Non-pigmented ciliary epithelial cell (primary cell): ENCODE measurements at regions not wholly inside any gene's neighbourhood (a gene's known extent, or its start where the extent isn't known, plus 50 kb on each side); places are given as distances from the start of the nearest gene placed in this dataset.
"Not testable (repeated sequence)": the region's sequence is repeated elsewhere in the genome, so short reads cannot be mapped to it uniquely, and the experiment has no call there.

Experiments
- DNase-seq: peaks from one replicate; pipeline ENCODE4 v3.0.0-alpha.2; 2010; ENCODE audit warnings: low read depth

DNA sequence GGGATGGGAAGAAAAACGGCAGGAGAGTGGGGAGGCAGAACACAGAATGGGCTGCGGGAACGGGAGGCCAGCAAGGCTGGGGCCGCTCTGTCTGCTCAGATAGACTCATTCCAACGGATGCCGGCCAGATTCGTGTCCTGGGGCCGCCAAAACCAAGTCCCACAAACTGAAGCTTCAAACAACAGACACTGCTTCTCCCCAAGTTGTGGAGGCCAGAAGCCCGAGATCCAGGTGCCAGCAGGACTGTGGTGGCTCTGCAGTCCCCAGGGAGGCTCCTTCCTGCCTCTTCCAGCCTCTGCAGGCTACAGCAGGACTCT is 100.6 kb downstream of the ADRA2C start:
- DNase-seq: no peak

DNA sequence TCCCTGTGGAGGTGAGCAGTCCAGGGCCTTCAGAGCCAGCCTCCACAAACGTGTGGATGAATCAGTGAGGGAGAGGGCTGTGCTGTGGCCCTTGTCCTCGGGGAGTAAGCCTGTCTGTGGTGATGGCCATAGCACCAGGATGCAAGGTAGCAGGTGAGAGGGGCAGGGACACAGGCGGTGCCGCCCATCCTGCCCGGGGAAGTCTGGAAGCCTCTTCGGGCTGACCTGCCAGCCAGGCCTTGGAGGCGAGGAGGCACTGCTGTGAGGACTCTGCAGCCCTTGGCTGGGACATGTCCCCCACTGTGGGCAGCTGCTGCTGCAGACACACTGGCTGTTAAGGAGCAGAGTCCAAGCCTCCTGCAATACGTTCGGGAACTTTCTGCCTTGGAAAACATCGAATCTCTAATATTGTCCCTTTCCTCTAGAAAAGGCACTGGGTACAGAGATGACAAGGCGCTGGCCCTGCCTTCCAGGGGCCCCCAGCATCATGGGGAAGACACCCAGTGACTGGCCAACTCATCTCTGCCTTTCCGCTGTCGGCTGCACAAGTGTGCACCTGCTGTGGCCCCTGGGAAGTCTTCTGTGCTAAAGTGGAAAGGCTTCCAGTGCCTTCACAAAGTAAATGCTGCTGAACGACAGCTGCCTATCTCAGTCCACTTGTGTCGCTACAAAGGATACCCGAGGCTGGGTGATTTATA is 101.4 kb downstream of the ADRA2C start:
- no peak for DNase-seq

DNA sequence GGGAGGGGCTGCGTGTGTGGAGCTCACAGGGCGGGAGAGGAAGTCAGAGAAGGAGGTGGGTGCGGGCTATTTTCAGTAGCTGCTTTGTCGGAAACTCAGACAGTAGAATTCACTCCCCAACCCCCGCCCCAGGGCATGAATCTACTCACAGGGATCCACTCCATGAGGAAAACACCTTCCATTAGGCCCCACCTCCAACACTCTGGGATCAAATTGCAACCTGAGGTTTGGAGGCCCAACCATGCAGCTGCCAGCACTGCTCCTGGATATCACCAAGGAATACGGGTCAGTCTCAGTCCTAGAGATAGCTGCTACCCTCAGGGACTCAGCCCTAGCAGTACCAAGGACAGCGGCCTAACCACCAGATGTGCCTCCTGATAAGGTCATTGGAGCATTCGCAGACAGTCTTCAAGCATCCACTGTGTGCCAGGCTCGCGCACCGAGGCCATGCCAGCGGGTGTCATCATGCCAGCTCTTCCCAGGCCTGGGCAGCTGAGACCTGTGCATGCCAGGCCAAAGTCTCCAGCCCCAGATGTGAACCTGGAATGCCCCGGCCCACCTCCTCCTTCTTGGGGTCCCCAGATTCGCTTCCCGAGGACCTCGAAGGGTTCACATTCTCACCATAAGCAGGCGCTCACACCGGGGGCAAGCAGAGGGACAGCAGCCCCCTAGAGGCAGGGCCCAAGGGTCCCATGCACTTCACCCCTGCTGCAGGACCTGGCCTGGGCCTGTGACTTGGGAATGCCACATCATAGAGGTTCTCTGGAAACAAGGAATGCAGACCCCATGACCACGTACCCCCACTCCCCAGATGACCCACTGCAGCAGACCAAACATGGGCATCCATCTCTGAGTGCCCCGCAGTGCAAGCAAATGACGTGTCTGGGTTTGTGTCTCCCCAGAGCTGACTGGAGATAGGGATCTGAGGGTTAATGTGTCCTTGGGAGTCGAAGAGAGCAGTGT is 102.3 kb downstream of the ADRA2C start:
- DNase-seq: no peak

DNA sequence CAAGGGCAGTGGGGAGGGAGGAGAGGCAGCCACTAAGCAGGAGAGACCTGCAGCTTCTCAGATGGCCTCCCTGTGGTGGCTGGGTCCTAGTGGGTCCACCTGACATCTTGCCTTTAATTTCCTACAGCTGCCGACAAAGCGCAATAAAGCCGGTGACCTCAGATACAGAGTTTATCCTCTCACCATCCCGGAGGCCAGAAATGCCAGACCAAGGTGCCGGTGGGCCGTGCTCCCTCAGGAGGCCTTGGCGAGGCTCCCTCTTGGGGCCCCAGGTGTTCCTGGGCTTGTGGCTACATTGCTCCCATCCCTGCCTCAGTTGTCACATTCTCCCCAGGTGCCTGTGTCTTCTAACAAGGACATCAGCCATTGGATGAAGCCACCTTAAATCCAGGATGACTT is 103.0 kb downstream of the ADRA2C start:
- DNase-seq: no peak

DNA sequence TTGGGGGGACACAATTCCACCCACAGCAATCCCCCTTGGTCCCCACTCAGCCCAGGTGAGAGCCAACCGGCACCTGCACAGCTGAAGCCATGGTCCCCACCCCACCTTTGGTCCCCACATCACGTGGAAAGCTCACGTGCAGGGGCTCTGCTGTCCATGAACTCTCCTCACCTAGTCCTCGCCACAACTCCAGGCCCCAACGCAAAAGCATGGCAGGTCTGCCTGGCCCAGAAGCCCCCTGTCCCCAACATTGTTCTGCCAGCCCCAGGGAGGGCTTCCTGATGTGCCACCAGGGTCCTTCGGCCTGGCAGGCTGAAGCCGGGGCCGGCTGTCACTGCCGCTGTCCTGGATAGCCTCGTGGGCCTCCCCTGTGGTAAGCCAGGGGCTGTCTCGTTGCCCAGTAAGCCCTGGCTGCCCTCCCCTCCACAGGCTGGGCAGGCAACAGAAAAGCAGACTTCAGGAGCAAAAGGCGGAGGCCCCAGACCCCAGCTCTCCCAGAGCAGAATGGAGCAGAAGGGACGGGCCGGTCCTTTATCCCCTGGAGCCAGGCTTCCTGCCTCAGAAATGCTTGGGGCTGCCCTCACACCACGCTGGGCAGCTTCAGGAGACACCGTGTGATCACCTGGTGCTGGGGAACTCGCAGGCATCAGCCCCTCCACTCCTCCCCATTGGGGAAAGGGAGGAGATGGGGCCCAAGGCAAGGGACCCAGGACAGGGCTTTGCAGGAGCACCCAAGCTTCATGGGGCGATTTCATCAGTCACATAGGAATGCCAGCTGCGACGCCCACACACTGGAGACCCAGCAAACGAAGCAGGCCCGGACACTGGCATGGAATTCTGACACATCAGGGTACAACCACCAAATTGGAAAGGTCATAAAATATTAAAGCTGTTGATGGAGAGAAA is 103.7 kb downstream of the ADRA2C start:
- no peak for DNase-seq

DNA sequence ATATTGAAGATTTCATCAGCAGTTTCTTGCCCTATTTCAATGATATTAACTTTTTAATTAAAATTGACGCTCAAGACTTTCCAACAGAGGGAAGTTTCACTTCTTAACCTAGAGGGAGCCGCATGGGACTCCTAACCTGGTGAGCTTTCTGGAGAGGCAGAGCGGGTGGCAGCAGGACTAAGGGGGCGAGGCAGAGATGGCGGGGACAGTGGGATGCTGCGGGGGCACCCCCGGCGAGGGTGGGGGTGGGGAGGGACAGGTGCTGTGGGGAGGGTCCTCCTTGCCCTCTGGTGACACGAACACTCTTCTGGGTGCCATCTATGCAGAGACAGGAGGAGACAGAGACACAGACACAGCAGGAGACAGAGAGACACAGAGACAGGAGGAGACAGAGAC is 104.4 kb downstream of the ADRA2C start:
- no peak for DNase-seq

DNA sequence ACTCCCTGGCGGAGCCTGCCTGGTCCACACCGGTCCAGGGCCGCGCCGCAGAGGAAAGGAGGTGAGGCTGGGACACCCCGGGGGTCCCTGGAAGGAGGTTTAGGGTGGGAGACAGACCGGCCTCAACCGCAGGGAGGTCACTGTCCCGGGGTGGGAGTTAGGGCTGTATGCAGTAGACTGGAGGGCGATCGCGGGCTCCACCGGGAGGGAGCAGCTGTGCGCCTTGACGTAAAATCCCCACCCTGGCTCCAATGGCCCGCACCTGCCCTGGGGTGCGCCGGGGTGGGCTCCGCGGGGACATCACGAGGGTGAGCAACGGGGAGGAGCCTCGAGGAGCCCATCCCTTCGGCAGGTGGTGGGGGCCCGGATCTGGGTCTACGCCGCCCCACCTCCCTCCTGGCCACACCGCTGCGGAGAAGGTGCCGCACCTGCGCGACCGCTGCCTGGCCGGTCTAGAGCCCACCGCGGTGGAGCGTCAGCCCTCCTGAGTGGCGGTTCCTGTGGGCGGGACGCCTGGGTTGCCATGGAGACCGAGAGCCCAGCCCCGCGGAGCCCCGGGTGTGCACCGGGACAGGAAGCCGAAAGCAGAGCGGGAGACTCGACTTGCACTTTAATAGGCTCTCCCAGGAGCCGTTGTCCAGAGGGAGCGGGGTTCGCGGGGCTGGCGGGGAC is 105.1 kb downstream of the ADRA2C start:
- DNase-seq: no peak

DNA sequence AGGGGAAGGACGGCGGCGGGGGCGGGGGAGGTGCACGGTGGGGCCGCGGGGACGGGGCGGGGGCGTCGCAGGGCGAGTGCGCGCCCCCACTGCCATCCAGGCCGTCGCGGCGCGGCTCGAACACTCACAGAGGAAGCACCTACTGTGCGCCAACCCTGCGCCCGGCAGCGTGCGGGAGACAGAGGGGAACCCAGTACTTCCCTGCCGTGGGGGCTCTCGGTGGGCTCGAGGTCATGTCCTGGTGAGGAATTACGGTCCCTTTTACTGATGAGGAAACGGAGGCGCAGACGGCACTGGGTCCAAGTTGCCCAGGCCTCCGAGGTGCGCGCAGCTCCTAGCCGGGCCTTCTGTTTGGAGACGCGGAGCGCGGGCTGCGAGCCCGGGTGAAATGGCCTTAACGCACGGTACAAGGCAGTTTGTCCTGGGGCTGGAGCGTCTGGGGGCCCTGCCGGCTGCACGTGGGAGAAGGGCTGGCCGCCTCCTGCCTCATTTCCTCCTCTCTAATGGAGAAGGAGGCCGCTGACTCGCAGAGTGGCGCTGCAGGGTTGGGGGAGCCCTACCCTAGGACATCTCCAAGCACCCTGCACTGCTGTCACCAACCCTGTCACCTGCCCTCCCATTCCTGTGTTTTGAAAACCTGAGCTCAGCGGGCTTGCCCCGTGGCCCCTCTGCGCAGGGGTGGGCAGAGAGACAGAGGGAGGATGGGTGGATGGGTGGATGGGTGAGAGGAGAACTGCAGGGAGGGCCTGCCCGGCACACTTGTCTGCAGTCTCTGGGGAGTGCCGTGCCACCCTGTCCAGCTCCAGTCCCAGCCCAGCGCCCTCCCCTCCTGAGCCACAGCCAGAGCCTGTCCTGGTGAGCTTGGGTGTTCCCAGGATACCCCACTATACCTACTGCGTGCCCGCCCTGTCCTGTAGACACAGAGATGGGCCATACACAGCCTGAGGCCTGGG is 106.0 kb downstream of the ADRA2C start:
- no peak for DNase-seq

DNA sequence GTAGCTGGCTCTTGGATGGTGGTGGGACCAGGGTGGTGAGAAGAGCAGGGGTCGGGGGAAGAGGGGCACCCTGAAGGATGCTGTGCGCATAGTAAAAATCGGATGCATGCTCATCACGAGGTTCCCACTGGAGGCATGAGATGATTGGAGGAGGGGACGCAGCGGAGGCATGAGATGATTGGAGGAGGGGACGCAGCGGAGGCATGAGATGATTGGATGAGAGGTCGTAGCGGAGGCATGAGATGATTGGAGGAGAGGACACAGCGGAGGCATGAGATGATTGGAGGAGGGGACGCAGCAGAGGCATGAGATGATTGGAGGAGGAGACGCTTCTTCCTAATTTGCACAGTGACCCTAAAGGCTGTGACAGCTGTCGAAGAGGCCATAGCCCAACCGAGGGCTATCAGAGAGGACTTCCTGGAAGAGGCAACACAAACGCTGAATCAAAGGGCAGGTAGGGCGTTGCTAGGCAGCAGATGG is 106.7 kb downstream of the ADRA2C start:
- DNase-seq: no peak

DNA sequence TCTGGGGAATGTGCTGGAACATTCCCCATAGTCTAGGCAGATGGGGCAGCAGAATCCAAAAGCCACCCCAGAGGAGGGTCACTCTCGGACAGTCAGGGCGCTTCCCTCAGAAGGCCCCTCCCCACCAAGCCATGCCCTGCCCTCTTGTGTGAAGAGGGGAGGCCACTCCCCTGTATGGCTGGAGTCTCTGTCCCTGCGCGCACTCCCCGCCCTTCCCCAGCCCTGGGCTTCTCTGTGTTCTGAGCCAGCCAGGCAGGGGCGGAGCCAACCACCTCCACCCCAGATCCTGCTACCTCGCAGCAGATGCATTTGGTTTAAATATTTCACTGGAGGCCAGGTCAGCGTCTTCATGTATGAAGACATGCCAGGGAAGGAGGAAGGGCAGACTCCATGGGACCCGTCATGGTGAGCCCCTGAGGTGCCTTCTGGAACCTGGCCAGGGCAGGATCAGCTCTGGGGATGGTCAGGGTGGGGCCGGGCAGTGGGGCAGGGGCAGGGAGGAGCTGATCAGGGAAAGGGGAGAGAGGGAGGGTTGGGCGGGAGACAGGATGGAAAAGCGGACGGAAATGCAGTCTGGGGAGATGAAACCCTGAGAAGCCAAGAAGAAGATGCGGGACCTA is 107.3 kb downstream of the ADRA2C start:
- no peak for DNase-seq

DNA sequence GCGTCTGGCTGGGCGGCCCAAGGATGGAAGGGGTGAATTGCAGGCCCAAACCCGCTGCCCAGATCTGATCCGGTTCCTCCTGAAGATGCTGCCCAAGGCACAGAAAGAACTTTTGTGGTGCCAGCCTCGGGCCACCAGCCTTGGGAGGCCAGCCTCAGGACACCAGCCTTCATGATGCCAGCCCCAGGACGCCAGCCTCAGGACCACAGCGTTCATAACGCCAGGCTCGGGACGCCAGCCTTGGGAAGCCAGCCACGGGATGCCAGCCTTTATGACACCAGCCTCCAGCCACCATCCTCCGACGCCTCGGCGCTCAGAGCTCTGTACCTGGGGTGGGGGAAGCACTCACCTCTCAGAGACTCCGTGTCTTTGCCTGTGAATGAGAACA is 107.8 kb downstream of the ADRA2C start:
- no peak for DNase-seq

DNA sequence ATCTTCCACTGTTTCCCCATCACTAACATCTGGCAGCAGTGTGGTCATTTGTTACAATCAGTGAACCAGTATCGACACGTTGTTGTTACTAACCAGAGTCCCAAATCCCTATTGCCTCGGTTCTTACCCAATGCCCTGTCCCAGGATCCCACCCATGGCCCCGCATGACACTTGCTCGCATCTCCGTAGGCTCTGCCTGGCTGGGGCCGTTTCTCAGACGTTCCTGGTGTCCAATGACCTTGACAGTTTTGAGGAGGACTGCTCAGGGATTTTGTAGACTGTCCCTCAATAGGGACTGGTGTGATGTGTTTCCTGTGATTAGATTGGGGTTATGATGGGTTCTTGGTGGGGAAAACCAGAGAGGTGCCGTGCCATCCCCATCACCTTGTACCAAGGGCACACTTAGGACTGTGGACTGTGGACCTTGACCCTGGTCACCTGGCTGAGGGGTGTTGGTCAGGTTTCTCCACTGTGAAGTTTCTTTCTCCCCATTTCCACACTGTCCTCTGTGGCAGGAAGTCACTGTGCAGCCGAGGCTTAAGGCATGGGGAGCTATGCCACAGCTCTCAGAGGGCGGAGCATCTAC is 108.4 kb downstream of the ADRA2C start:
- DNase-seq: no peak

DNA sequence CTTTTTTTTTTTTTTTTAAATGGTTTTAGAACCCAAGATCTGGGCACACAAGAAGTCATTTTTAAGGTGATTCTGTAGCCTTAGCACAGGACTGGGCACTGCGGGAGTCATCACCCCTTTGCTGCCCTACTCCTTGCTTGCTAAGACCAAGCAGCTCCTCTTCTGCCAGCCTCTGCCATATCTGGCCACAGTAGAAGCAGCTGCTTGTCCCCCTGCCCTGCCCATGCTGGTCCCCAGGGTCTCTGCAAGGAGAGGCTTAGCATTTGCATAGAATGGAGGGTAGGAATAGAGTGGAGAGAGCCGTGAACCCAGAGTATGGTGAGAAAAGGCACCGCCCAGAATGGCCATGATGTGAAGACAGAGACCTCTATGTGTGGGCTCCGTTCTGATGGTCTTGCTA is 109.3 kb downstream of the ADRA2C start:
- no peak for DNase-seq

DNA sequence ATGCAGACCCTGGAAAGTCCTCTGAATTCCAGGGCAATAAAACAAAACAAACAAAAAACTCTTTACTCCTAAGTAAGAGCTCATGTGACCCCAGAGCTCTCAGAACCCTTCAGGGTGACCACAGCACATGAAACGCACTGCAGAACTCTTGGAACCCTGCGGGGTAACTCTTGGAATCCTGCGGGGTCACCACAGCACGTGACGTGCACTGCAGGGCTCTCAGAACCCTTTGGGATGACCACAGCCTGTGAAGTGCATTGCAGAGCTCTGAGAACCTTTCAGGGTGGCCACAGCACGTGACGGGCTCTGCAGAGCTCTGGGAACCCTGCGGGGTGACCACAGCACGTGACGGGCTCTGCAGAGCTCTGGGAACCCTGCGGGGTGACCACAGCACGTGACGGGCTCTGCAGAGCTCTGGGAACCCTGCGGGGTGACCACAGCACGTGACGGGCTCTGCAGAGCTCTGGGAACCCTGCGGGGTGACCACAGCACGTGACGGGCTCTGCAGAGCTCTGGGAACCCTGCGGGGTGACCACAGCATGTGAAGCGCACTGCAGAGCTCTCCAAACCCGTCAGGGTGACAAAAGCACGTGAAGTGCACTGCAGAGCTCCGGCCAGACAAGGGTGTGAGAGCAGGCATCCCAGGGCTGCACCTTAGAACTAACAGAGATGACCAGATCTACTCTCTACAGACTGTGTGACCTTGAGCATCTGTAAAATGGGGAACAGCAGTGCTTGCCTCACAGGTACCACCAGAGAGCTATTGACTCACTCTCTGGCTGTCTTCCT is 110.1 kb downstream of the ADRA2C start:
- not testable (repeated sequence) for DNase-seq

DNA sequence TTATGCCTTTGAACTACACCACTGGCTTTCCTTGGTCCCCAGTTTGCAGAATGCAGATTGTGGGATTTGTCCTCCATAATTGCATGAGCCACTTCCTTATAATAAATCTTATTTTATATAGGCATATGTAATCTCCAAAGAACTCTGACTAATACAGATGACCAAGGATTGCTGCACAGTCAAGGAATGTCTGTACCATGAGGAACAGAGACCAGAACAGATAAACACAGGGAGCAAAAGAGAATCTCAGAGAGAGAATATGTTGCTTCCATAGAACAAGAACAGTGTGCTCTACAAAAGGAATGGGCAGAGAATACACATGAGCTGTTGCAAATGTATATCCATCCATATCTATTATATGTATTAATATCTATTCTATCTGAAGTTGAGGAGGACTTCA is 111.1 kb downstream of the ADRA2C start:
- no peak for DNase-seq

DNA sequence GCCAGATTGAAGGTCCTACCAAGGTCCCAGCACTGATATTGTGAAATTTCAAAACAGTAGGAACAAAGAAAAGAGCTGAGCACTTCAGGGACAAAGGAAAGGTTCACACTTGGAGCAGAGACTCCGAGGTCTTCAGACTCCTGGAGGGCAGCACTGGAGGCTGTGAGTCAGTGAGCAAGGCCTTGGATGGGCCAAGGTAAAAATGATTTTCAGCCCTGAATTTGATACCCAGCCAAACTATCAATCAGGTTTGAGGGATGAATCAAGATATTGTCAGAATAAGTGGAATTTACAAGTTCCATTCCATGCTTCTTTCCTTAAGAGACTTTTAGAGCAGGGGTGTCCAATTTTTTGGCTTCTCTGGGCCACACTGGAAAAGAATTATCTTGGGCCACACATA is 111.7 kb downstream of the ADRA2C start:
- no peak for DNase-seq

DNA sequence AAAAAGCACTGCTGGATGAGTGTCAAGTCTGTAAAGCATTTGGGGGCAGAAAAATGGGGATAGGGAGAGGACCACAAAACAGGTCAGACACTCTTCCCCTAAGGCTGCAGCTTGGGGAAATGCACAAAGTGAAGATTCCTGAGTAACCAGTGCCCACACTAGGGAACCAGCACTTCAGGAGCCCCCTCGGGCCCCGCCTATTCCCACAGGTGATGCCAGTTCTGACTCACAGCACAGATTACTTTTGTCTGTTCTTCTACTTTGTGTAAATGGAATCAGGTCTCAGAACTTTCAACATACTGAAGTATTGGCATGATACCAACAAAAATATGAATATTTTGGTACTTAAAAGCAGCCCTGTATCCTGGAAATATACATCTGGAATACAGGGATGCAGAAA is 112.5 kb downstream of the ADRA2C start:
- DNase-seq: no peak

DNA sequence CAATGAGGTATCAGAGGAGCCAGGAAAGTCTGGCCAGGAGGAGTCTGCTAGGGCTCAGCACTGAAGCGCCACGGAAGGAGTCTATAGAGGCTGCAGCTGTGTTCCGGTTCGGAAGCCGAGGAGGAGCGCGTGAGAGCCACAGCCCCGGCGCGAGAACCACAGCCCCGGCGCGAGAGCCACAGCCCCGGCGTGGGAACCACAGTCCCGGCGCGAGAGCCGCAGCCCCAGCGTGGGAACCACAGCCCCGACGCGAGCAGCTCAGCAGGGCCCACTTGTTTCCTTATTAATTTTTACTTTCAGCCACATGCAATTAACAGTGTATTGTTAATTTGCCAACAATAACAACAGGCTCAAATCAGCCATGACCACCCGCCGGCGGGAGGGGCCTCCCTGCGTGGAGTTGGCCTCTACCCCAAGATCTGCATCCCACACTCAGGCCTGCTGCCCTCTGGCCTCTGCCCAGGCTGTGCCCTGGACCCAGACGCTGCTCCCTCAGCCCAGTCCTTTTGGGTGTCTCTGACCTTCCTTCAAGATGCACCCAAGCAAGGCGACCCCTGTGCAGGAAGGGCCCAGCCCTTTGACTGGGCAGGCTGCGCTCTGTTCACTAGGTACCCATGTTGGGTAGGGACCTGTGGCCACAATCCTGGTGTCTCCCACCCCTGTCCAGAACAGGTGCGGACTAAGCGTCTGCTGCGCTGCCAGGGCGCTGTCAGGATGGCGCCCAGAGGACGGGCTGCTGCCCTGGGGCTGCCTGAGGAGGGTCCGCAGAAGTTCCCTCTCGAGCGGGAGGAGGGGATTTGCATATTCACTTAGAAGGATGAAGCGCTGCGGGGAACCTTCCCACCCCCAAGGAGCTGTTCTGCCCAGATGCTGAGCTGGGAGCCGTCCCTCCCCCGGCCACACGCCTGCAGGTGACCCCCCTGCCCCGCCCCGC is 113.8 kb downstream of the ADRA2C start:
- no peak for DNase-seq
